AG08396 (cell line): ENCODE measurements at regions not wholly inside any gene's neighbourhood (a gene's known extent, or its start where the extent isn't known, plus 50 kb on each side); places are given as distances from the start of the nearest gene placed in this dataset.
"Not testable (repeated sequence)": the region's sequence is repeated elsewhere in the genome, so short reads cannot be mapped to it uniquely, and the experiment has no call there.

Source experiments
- DNase-seq: peaks from one replicate; pipeline ENCODE4 v3.0.0; 2012; ENCODE audit warnings: low spot score, mixed read lengths

DNA sequence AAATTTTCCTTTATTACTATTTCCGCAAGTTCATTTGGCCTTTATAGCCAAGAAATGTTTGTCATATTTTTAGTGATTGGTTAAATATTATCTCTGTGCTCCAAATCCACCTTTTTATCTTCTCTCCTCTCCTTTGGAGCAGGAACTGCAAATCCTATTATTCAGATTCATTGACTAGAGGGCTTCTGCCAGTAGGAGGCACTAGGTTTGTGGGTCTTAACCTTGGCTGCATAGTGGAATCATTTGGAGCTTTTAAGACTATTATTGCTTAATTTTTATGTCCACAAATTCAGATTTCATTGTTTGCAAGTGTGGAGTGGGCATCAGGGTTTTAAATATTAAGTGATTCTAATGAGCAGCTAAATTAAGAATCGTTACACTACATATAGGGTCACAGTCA lies 75.3 kb upstream of the SYT10 start:
- DNase-seq: no peak

- DNase-seq: no peak
Measured at GRCh38 chr12:33519566-33519965, 79.9 kb upstream of the SYT10 start.

DNA sequence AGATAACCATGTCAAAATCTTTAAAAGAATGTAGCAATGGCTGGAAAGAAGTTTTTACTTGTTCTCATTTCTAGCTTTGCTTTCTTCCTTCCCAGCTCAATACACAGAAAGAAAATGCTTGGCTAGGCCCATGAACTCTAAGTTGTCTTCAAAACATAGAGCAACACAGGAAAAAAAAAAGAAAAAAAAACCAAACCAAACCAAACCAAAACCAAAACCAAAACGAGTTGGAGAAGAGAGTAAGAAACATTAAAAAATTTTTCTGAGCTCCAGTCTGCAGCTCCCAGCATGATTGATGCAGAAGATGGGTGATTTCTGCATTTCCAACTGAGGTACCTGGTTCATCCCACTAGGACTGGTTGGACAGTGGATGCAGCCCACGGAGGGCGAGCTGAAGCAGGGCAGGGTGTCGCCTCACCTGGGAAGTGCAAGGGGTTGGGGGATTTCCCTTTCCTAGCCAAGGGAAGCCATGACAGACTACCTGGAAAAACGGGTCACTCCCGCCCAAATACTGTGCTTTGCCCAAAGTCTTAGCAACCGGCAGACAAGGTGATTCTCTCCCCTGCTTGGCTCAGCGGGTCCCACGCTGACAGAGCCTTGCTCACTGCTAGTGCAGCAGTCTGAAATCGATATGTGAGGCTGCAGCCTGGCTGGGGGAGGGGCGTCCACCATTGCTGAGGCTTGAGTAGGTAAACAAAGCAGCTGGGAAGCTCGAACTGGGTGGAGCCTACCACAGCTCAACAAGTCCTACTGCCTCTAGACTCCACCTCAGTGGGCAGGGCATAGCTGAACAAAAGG lies 81.1 kb upstream of the SYT10 start:
- not testable (repeated sequence) for DNase-seq

DNA sequence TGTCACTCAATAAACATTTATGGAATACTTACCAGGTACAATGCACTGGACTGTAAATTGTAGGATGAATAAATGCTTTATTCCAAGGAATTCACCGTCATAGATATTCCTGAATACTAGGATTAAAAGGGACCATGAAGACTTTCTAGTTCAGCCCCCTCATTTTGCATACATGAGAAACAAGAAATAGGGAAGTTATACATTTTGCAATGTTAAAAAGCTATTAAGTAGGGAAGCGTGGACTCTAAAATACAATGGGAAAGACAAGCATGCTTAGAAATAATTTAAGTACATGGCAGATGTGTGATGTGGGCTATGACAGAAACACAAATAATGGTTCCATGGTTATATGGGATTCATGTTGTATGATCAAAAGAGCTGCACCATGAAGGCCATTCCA lies 89.4 kb upstream of the SYT10 start:
- DNase-seq: no peak

DNA sequence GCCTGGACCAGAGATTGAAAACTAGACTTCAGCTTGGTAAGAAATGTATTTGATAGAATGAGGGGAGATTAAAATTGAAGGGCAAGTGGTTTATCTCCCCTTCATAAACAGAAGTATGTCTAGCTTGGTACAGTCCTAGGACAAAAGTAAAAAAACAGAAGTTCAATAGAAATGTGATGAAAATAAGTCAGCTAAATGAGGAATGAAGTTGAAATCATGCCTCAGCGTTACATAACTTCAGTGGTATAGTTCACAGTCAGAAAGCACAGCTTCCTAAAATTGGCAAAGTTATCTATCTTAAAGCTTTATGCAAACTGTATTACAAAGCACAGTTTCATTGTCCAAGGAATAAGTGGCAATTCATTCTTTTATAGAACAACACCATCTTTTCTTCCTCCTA lies 90.2 kb upstream of the SYT10 start:
- no peak for DNase-seq

DNA sequence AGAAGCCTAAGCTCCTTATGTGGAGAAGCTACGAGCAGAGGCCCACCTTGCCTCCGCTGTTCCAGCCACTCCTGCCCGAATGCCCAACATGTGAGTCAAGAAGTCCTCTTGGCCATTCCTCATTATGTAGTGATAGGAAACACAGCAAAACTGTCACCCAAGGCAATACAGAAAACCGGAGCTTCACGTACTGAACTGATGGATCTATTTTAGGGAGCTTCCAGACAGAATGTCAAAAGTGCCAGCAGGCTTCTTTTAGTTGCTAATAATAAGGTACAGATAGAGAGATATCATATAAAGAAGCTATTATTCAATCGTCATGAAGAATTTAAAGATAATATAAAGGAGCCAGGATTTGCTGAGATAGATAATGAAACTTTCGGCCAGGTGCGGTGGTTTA lies 91.6 kb upstream of the SYT10 start:
- DNase-seq: no peak

GRCh38 chr12:33533527-33533926 lies 93.9 kb upstream of the SYT10 start:
- DNase-seq: no peak

- DNase-seq: no peak
Measured at GRCh38 chr12:33536431-33536830, 96.8 kb upstream of the SYT10 start.

DNA sequence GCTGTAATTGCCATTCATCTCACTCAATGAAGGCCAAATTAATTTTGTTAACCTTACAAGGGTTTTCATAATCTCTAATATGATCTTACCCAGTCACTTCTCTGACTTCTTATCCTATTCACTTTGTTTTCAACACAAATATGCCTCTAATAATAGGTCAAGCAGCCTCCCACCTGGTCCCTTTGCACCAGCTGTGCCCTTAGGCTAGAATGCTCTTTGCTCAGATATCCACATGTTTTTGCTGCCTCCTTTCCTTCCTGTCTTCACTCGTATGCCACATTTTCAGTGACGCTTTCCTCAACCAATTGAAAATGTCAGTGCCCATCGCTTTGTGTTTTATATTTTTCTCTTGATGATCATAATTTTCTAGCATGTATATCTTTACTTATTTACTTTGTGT lies 106.4 kb upstream of the SYT10 start:
- no peak for DNase-seq

DNA sequence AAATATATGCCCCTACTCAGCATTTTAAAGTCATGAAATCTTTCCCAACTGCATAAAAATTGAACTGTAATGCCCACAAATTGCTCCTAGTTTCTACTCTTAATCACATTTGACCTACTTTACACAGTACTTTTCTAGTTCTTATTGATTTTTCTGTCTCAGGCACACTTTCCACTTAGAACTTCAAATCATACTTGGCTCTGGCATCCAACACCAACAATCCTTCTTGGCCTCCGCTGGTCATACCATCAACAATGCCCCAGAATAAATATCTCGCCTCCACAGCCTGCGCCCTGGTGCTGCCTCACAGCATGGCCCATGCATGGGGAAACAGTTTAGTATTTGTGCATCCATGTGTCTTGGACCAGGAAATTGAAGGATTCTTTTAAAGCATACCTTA lies 107.5 kb upstream of the SYT10 start:
- DNase-seq: no peak

GRCh38 chr12:33550214-33550613 lies 110.6 kb upstream of the SYT10 start:
- DNase-seq: not testable (repeated sequence)

- no peak for DNase-seq
Measured at GRCh38 chr12:33551006-33551405, 111.4 kb upstream of the SYT10 start.

GRCh38 chr12:33555128-33555527 lies 115.5 kb upstream of the SYT10 start:
- no peak for DNase-seq

DNA sequence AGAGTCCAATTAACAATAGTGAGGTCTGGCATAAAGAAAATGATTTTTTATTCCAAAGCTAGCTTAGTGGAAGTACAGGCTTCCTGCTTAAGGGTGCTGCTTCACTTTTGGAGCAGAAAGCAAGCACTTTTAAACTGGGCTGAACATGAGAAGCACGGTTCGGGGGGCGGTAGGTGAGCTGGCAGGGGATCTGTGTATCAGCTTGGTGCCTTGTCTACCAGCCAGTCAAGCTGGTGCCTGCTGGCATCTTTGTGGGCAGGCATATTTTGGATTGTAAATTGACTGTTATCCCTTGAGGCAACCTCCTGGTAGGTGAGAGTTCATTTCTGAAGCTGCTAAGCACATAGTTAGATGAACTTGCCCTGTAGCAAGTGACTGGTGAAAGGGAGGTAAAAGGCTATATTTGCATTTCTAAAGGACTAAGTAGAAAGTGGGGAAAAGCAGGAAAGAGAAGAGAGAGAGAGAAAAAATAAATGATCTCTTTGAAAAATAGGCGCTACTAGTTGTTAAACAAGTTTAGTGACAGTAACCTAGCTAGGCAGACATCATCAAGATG lies 121.1 kb upstream of the SYT10 start:
- DNase-seq: no peak

- no peak for DNase-seq
Measured at GRCh38 chr12:33562401-33562800, 122.8 kb upstream of the SYT10 start.

- DNase-seq: no peak
Measured at GRCh38 chr12:33566403-33566802, 126.8 kb upstream of the SYT10 start.

DNA sequence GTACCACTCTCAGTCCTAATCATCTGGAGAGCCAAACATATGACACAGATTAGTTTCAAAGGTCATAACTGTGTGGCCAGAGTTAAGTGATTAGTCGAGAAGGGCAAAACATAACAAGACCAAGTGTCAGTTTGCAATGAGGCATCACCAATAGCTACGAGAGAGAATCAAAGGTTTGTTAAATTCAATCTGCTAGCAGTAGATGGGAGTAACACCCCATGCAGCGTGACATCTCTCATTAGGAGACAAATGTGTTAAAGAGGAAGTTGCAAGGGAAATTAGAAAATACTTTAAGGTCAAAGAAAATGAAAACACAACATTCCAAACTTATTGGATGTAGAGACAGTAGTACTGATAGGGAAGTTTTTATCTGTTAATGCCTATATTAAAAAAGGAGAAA lies 135.7 kb upstream of the SYT10 start:
- DNase-seq: no peak

GRCh38 chr12:33581613-33582122 lies 142.0 kb upstream of the SYT10 start:
- DNase-seq: no peak

GRCh38 chr12:33586576-33586975 lies 147.0 kb upstream of the SYT10 start:
- no peak for DNase-seq

DNA sequence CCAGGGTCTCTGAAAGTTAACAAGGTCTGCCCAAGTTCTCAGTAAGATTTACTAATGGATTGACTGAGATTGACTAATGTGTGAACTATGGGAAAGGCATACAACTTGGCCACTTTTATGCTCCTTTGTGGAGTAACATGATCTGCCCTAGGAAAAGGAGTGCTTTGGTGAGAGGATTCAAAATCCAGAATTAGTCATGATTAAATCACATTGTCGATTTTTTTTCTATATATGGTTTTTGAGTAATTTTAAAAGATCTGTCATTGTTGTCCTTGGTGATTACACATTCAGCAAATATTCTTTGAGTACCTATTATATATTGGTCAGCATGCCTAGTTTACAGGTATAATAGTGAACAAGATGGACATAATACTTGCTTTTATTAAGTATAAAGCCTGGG lies 147.7 kb upstream of the SYT10 start:
- no peak for DNase-seq

DNA sequence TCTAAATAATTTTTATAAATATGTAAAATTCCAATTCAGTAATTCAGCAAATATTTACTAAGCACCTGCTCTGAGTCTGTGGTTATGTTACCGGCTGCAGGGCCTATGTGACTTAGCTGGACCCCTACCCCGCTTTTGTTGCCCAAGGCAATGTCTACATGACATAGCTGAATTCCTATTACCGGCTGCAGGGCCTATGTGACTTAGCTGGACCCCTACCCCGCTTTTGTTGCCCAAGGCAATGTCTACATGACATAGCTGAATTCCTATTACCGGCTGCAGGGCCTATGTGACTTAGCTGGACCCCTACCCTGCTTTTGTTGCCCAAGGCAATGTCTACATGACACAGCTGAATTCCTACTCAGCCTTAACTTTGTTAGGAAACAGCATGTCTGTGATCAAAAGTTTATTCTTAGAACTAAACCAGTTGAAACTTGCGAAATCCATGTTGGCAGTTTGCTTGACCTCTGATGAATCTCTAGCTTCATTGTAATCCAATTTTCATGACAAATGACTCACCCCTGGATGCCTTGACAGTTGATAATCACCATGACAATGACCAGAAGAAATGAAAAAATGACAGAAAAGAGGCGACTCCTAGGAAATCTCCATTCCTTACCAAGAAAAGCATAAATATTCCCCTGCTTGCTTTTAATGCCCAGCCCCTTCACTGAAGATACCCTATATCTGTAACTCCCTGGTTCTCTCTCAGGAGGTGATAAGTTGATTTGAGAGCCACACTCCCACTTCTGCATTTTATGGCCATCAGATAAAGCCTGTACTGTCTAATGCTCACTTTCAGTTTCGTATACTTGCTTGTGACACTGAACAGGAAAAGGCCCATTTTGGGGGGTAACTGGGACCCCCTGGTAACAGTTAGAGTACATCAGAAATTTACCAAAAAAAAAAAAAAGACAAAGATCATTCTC lies 148.4 kb upstream of the SYT10 start:
- no peak for DNase-seq

GRCh38 chr12:33588725-33589405 lies 149.2 kb upstream of the SYT10 start:
- DNase-seq: no peak
